Endothelial cell (in vitro differentiated cells): ENCODE measurements at regions not wholly inside any gene's neighbourhood (a gene's known extent, or its start where the extent isn't known, plus 50 kb on each side); places are given as distances from the start of the nearest gene placed in this dataset.

ENCODE experiments used
- DNase-seq: peaks from one replicate; pipeline ENCODE4 v3.0.0; 2021; ENCODE audit warnings: low spot score
- H3K27ac Mint-ChIP-seq: one replicate; pipeline ENCODE4 v1.8.0; 2021; ENCODE audit warnings: mixed read lengths, inconsistent platforms; ENCODE audit not compliant: unreplicated experiment
- H3K27me3 Mint-ChIP-seq: one replicate; pipeline ENCODE4 v1.8.0; 2021; ENCODE audit warnings: mild to moderate bottlenecking, moderate library complexity, mixed read lengths, inconsistent platforms; ENCODE audit not compliant: unreplicated experiment
- H3K36me3 Mint-ChIP-seq: one replicate; pipeline ENCODE4 v1.8.0; 2021; ENCODE audit warnings: mild to moderate bottlenecking, low read depth, mixed read lengths, inconsistent platforms; ENCODE audit not compliant: unreplicated experiment
- H3K4me1 Mint-ChIP-seq: one replicate; pipeline ENCODE4 v1.8.0; 2021; ENCODE audit warnings: mild to moderate bottlenecking, mixed read lengths, inconsistent platforms; ENCODE audit not compliant: unreplicated experiment
- H3K4me3 Mint-ChIP-seq: one replicate; pipeline ENCODE4 v1.8.0; 2021; ENCODE audit warnings: mild to moderate bottlenecking, mixed read lengths, inconsistent platforms; ENCODE audit not compliant: unreplicated experiment
- H3K9me3 Mint-ChIP-seq: one replicate; pipeline ENCODE4 v1.8.0; 2021; ENCODE audit warnings: mixed read lengths, inconsistent platforms; ENCODE audit not compliant: unreplicated experiment
- TF ChIP-seq, protein P1 (sequence below): fragments of 200-600 bp; sonication (generic); IDR thresholded peaks from one replicate; pipeline ENCODE4 v1.5.0; 2021; ENCODE audit warnings: antibody characterized with exemption; ENCODE audit not compliant: unreplicated experiment

DNA sequence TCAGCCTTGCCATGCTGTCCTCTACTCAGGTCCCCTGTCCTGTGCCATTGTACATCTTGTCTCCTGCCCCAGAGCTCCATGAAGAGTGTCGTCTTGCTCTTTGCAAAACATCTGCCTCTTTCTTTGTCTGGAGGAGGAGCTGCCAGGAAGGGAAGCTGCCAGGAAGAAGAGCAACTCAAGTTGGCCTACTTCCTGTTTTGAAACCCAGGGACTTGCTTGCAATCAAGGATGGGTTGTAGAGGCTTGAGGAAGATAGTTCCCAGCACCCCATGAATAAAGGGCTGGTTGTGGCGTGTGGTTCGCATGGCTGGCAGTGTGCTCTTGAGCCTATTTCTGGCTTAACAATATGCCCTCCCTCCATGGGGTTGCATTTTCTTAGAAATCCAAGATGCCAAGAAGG lies 53.0 kb upstream of the CPEB4 start:
- no peak overlapping the region for H3K27ac Mint-ChIP-seq
- H3K4me3 Mint-ChIP-seq: no peak overlapping the region
- H3K36me3 Mint-ChIP-seq: no peaks in the 10 kb centered on the region
- H3K9me3 Mint-ChIP-seq: no peaks in the 10 kb centered on the region
- no peaks in the 10 kb centered on the region for H3K27me3 Mint-ChIP-seq
- TF ChIP-seq, protein P1, sequence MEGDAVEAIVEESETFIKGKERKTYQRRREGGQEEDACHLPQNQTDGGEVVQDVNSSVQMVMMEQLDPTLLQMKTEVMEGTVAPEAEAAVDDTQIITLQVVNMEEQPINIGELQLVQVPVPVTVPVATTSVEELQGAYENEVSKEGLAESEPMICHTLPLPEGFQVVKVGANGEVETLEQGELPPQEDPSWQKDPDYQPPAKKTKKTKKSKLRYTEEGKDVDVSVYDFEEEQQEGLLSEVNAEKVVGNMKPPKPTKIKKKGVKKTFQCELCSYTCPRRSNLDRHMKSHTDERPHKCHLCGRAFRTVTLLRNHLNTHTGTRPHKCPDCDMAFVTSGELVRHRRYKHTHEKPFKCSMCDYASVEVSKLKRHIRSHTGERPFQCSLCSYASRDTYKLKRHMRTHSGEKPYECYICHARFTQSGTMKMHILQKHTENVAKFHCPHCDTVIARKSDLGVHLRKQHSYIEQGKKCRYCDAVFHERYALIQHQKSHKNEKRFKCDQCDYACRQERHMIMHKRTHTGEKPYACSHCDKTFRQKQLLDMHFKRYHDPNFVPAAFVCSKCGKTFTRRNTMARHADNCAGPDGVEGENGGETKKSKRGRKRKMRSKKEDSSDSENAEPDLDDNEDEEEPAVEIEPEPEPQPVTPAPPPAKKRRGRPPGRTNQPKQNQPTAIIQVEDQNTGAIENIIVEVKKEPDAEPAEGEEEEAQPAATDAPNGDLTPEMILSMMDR: no peak
- peaks cover 6% of the 10 kb centered on the region for H3K4me1 Mint-ChIP-seq
- DNase-seq: no peak

DNA sequence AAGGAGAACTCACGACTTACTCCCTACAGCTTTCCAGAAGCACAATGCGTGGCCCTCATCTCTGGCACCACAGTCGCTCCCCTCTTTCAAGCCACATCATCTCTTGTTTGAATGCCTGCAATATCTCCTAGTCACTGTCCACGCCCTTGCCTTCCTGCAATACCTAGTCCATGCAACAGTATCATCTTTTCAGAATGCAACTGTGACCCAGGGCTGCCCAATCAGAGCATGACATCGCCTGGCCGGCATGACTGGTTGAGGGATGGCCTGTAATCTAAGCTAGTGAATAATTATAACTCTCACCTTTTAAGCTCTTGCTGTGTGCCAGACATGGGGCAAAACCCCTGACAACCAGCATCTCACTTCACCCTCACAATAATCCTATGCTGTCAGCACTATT lies 52.5 kb upstream of the CPEB4 start:
- H3K9me3 Mint-ChIP-seq: no peaks in the 10 kb centered on the region
- no peaks in the 10 kb centered on the region for H3K36me3 Mint-ChIP-seq
- no peak overlapping the region for H3K4me3 Mint-ChIP-seq
- peaks cover 6% of the 10 kb centered on the region for H3K4me1 Mint-ChIP-seq
- TF ChIP-seq, protein P1: no peak
- no peaks in the 10 kb centered on the region for H3K27me3 Mint-ChIP-seq
- no peak overlapping the region for H3K27ac Mint-ChIP-seq
- DNase-seq: no peak

- TF ChIP-seq, protein P1: no peak
- H3K9me3 Mint-ChIP-seq: no peaks in the 10 kb centered on the region
Measured at GRCh38 chr5:173837654-173838053, 50.5 kb upstream of the CPEB4 start.

More at GRCh38 chr5:173837654-173838053, 50.5 kb upstream of the CPEB4 start:
- Mint-ChIP-seq H3K36me3 (no peaks in the 10 kb centered on the region), H3K4me3 (no peak overlapping the region), H3K27ac (no peak overlapping the region), H3K4me1 (peaks cover 6% of the 10 kb centered on the region), H3K27me3 (peaks cover 2% of the 10 kb centered on the region)
- DNase-seq: no peak
